GM12878 (cell line): ENCODE measurements at regions not wholly inside any gene's neighbourhood (a gene's known extent, or its start where the extent isn't known, plus 50 kb on each side); places are given as distances from the start of the nearest gene placed in this dataset.
A peak's percentile ranks its signal among the peaks of the same experiment; 100 is the strongest.

Source experiments
- ATAC-seq: fragments of 200-7000 bp; cut with Tn5 transposase; 3 replicates; pipeline ENCODE4 v1.9.1; 2020; ENCODE audit warnings: mild to moderate bottlenecking, moderate library complexity
- BruUV-seq: library from RNA; stranded (reverse); fragments of 400-500 nt; replicated peaks from 2 replicates; lab custom pipeline; 2021; lab: Mats Ljungman, UMichigan
- CTCF ChIA-PET: fragments of 300-600 bp; sonication (Branson Sonifier 250); formaldehyde crosslinking; extraction: SDS; loops from one replicate; lab custom pipeline; 2021; ENCODE audit warnings: inconsistent platforms; lab: Yijun Ruan, JAX
- POLR2A ChIA-PET: fragments of 350-600 bp; formaldehyde crosslinking; extraction: SDS; loops from one replicate; lab custom pipeline; 2021; ENCODE audit warnings: inconsistent platforms; lab: Charles Lee
- RAD21 ChIA-PET: fragments of 300-600 bp; sonication (Branson Sonifier 250); formaldehyde crosslinking; loops from one replicate; lab custom pipeline; 2023; ENCODE audit warnings: antibody characterized with exemption; ENCODE audit not compliant: unreplicated experiment; lab: Charles Lee
- SMC1A ChIA-PET: fragments of 300-600 bp; sonication (Branson Sonifier 250); formaldehyde crosslinking; loops from one replicate; lab custom pipeline; 2023; ENCODE audit not compliant: unreplicated experiment, uncharacterized antibody; lab: Charles Lee
- DNase-seq: peaks from one replicate; pipeline ENCODE4 v3.0.0-alpha.2; 2011; ENCODE audit warnings: low read depth, low spot score
- FAIRE-seq: peaks from 3 replicates; lab custom pipeline; 2011; peaks lifted over from hg19 to GRCh38; lab: Jason Lieb, UNC
- H2AFZ ChIP-seq: 2 replicates; pipeline ENCODE4 v1.6.0; 2011; ENCODE audit warnings: low read depth, low read length, control low read depth; ENCODE audit not compliant: control insufficient read depth
- H3K27ac ChIP-seq: 2 replicates; pipeline ENCODE4 v1.5.1; 2011; ENCODE audit warnings: control low read depth; ENCODE audit not compliant: control insufficient read depth, insufficient read depth
- H3K27me3 ChIP-seq, 2 experiments: replicated peaks in 1 of 2; 2 replicates each; pipeline versions ENCODE4 v1.6.0 to v1.6.1; 2011; ENCODE audit warnings: low read length in 1 of 2; ENCODE audit not compliant: control insufficient read depth in 2 of 2, insufficient read depth in 2 of 2
- H3K36me3 ChIP-seq, 2 experiments: 2 replicates each; pipeline ENCODE4 v1.5.1; 2011; ENCODE audit warnings: low read length in 1 of 2; ENCODE audit not compliant: control insufficient read depth in 2 of 2, insufficient read depth in 2 of 2
- H3K4me1 ChIP-seq: 2 replicates; pipeline ENCODE4 v1.6.1; 2011; ENCODE audit warnings: mild to moderate bottlenecking, low read length, moderate library complexity, mixed read lengths; ENCODE audit not compliant: control insufficient read depth, insufficient read depth
- H3K4me2 ChIP-seq: 2 replicates; pipeline ENCODE4 v1.6.0; 2011; ENCODE audit warnings: control low read depth; ENCODE audit not compliant: control insufficient read depth, insufficient read depth
- H3K4me3 ChIP-seq: fragments of 200-600 bp; sonication (generic); 2 replicates; pipeline ENCODE4 v1.5.1; 2016
- H3K79me2 ChIP-seq: 2 replicates; pipeline ENCODE4 v1.6.0; 2011; ENCODE audit warnings: low read length; ENCODE audit not compliant: control insufficient read depth, insufficient read depth
- H3K9ac ChIP-seq: 2 replicates; pipeline ENCODE4 v1.8.0; 2011; ENCODE audit warnings: low read length, control low read depth, mixed read lengths; ENCODE audit not compliant: control insufficient read depth, insufficient read depth
- H3K9me3 ChIP-seq: replicated peaks from 3 replicates; pipeline ENCODE4 v1.5.1; 2011; ENCODE audit warnings: mild to moderate bottlenecking, low read length; ENCODE audit not compliant: control insufficient read depth, insufficient read depth
- H4K20me1 ChIP-seq: 2 replicates; pipeline ENCODE4 v1.6.0; 2011; ENCODE audit not compliant: control insufficient read depth, insufficient read depth
- ATF7 ChIP-seq: fragments of 450-650 bp; IDR thresholded peaks from 2 replicates; pipeline ENCODE4 v1.6.1; 2016; ENCODE audit warnings: low read depth, mild to moderate bottlenecking
- CHD4 ChIP-seq: fragments of 200-600 bp; sonication (generic); IDR thresholded peaks from 2 replicates; pipeline ENCODE4 v1.6.1; 2016; ENCODE audit warnings: mild to moderate bottlenecking
- IRF4 ChIP-seq: IDR thresholded peaks from 2 replicates; pipeline ENCODE4 v1.6.1; 2011; ENCODE audit warnings: low read depth, low read length
- RUNX3 ChIP-seq: IDR thresholded peaks from 2 replicates; pipeline ENCODE4 v1.6.1; 2012; ENCODE audit warnings: low read length, inconsistent platforms
- TCF3 ChIP-seq: IDR thresholded peaks from 2 replicates; pipeline ENCODE4 v1.6.1; 2012; ENCODE audit warnings: low read depth, mild to moderate bottlenecking, low read length, borderline replicate concordance; ENCODE audit not compliant: insufficient read depth
- TCF7 ChIP-seq: IDR thresholded peaks from 2 replicates; pipeline ENCODE4 v1.6.1; 2014; ENCODE audit warnings: antibody characterized with exemption, borderline replicate concordance
- ZZZ3 ChIP-seq: IDR thresholded peaks from 2 replicates; pipeline ENCODE4 v1.6.1; 2011; ENCODE audit warnings: low read depth; ENCODE audit not compliant: control insufficient read depth, insufficient read length
- WGBS: methylation state at CpG from one replicate; pipeline ENCODE4 v1.1.6; 2016; ENCODE audit warnings: low lambda C conversion rate; ENCODE audit not compliant: insufficient replicate concordance, insufficient coverage; ENCODE audit errors: missing lambda C conversion rate; 5-methylcytosine and 5-hydroxymethylcytosine counted together
- in situ Hi-C: fragments of 300-500 bp; cut with MboI; formaldehyde crosslinking; loops from 9 replicates; pipeline ENCODE4 v1.14.3; 2018; ENCODE audit warnings: mixed read lengths
- intact Hi-C: fragments of 100-400 bp; cut with micrococcal nuclease; formaldehyde crosslinking; loops from one replicate; pipeline ENCODE4 v1.14.2; 2022; ENCODE audit not compliant: unreplicated experiment

- TF ChIP-seq TCF3 (no peak), ATF7 (no peak), TCF7 (no peak), CHD4 (no peak)
These were observed 575.6 kb downstream of the INSC start (continued) for GRCh38 chr11:15690320-15690719.

- BruUV-seq, result no TSS peak
- POLR2A ChIA-PET, result no interaction called here
- Histone ChIP-seq H3K4me1 (no peaks in the 10 kb centered on the region), H3K36me3 (no peaks in the 10 kb centered on the region), H3K9me3 (no peaks in the 10 kb centered on the region), H3K4me3 (no peak overlapping the region), H2AFZ (no peak overlapping the region), H3K27ac (no peak overlapping the region), H3K79me2 (no peaks in the 10 kb centered on the region), H3K27me3 (no peaks in the 10 kb centered on the region), H4K20me1 (no peaks in the 10 kb centered on the region), H3K4me2 (no peak overlapping the region), H3K9ac (no peak overlapping the region)
- FAIRE-seq, result no peak
- 18% methylated on average over 3 of the region's 3 CpGs for WGBS
- intact Hi-C loops (no loop called here), in situ Hi-C loops (no loop called here)
- RAD21 ChIA-PET, result no interaction called here
- TF ChIP-seq IRF4, result 0 out of 2 replicates have a peak, but pooled peaks have one; percentile 40
- TF ChIP-seq ZZZ3, result no peak
- TF ChIP-seq RUNX3, result peak; percentile 23; the same call in 1 of the 2 replicates
- peak; percentile 20; the same call in 2 of the 3 replicates for ATAC-seq
- CTCF ChIA-PET, result no interaction called here
- DNase-seq, result no peak
- SMC1A ChIA-PET, result no interaction called here
These were observed 578.0 kb downstream of the INSC start for GRCh38 chr11:15692739-15693138.
